Spleen (tissue), 7 donors: ENCODE measurements at regions not wholly inside any gene's neighbourhood (a gene's known extent, or its start where the extent isn't known, plus 50 kb on each side); places are given as distances from the start of the nearest gene placed in this dataset.

ENCODE experiments used
- CTCF ChIP-seq, 11 experiments: fragments of 200-600 bp in 7 of 11; fragments of 450-650 bp in 4 of 11; sonication (generic) in 4 of 11; IDR thresholded peaks in 8 of 11; conservative IDR thresholded peaks in 3 of 11; 1 replicate in 7 of 11; 2 replicates in 4 of 11; pipeline versions ENCODE4 v1.4.0 to v1.8.0; 2016 to 2021; ENCODE audit warnings: antibody characterized with exemption in 11 of 11, inconsistent platforms in 4 of 11, mild to moderate bottlenecking in 1 of 11
- POLR2A ChIP-seq, 3 donors: fragments of 450-650 bp; IDR thresholded peaks; one replicate each; pipeline ENCODE4 v1.5.1; 2017; ENCODE audit warnings: antibody characterized with exemption in 3 of 3, mild to moderate bottlenecking in 1 of 3
- donor health status: DM: no; HTN: no; CAD: no; lungs with moderate emphysema.
- donor health status: DM: no; HTN: no; CAD: no.
- donor health status: DM: no; HTN: no; CAD: no.

DNA sequence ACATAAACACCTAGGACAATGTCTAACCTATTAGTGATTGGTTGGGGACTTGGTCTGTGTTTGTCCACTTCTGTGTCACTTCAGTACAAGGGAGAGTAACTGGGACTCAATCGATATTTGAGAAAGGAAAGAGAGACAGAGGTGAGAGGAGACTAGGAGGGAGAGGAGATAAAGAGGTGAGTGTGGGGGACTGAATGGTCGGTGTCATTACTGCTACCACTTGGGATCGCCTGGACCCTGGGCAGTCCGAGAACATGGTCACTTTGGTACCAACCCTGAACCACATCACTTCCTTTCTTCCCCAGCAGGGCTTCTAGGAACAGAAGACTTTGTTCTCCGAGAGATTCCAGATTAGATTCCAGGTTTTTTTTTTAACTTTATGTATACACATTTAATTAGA lies 63.7 kb downstream of the GPR6 start:
- TF ChIP-seq CTCF (IDR thresholded peaks at IDR 0.05 in 8 of 11, conservative IDR thresholded peaks at IDR 0.05 in 3 of 11) (no peak), POLR2A (IDR thresholded peaks at IDR 0.05) (no peak)
